Mesodermal cell (in vitro differentiated cells): ENCODE measurements at regions not wholly inside any gene's neighbourhood (a gene's known extent, or its start where the extent isn't known, plus 50 kb on each side); places are given as distances from the start of the nearest gene placed in this dataset.
"Not testable (repeated sequence)": the region's sequence is repeated elsewhere in the genome, so short reads cannot be mapped to it uniquely, and the experiment has no call there.

Experiments
- H3K27ac ChIP-seq: 2 replicates; pipeline ENCODE4 v1.7.0; 2013; ENCODE audit warnings: mild to moderate bottlenecking, low read depth, low read length, moderate library complexity; ENCODE audit not compliant: severe bottlenecking
- H3K36me3 ChIP-seq: 2 replicates; pipeline ENCODE4 v1.7.1; 2013; ENCODE audit warnings: mild to moderate bottlenecking, low read length, moderate library complexity; ENCODE audit not compliant: control insufficient read depth, insufficient read depth
- H3K4me1 ChIP-seq: one replicate; pipeline ENCODE4 v1.7.1; 2013; ENCODE audit warnings: mild to moderate bottlenecking, low read length; ENCODE audit not compliant: insufficient read depth, control insufficient read depth, poor library complexity, severe bottlenecking
- H3K4me3 ChIP-seq: 2 replicates; pipeline ENCODE4 v1.7.0; 2013; ENCODE audit warnings: low read length, control low read depth, mild to moderate bottlenecking; ENCODE audit not compliant: insufficient read depth, poor library complexity, severe bottlenecking; ENCODE audit errors: extremely low read depth
- H3K9me3 ChIP-seq: 2 replicates; pipeline ENCODE4 v1.7.1; 2013; ENCODE audit warnings: mild to moderate bottlenecking, low read length, moderate library complexity; ENCODE audit not compliant: control insufficient read depth
- WGBS, 2 experiments: methylation state at CpG; one replicate each; pipeline ENCODE4 v1.1.5; 2013; ENCODE audit warnings: missing lambda C conversion rate in 2 of 2; ENCODE audit not compliant: insufficient coverage in 2 of 2; 5-methylcytosine and 5-hydroxymethylcytosine counted together

- no peak overlapping the region for H3K27ac ChIP-seq
- no peaks in the 10 kb centered on the region for H3K4me1 ChIP-seq
- WGBS, 2 experiments: 88 to 92% methylated on average over 4 of the region's 9 CpGs
- no peaks in the 10 kb centered on the region for H3K9me3 ChIP-seq
- H3K36me3 ChIP-seq: no peaks in the 10 kb centered on the region
- no peak overlapping the region for H3K4me3 ChIP-seq
Observed at GRCh38 chr3:35908366-35909232, 269.3 kb downstream of the ARPP21 start.

GRCh38 chr3:35919160-35919559 lies 279.8 kb downstream of the ARPP21 start:
- WGBS, 2 experiments: 76 to 100% methylated on average over 2 of the region's 6 CpGs
- H3K36me3 ChIP-seq: no peaks in the 10 kb centered on the region

GRCh38 chr3:35921718-35922117 lies 282.4 kb downstream of the ARPP21 start:
- H3K36me3 ChIP-seq: no peaks in the 10 kb centered on the region
- H3K9me3 ChIP-seq: no peaks in the 10 kb centered on the region
- H3K27ac ChIP-seq: no peak overlapping the region
- H3K4me3 ChIP-seq: no peak overlapping the region
- no peaks in the 10 kb centered on the region for H3K4me1 ChIP-seq
- WGBS, 2 experiments: 86 to 100% methylated on average over 1 to 4 of the region's 4 CpGs

More at GRCh38 chr3:35919160-35919559, 279.8 kb downstream of the ARPP21 start:
- Histone ChIP-seq H3K27ac (no peak overlapping the region), H3K4me1 (no peaks in the 10 kb centered on the region), H3K9me3 (no peaks in the 10 kb centered on the region), H3K4me3 (no peak overlapping the region)

GRCh38 chr3:35924070-35924469 lies 284.7 kb downstream of the ARPP21 start:
- H3K36me3 ChIP-seq, H3K4me3 ChIP-seq, H3K4me1 ChIP-seq, H3K9me3 ChIP-seq, H3K27ac ChIP-seq: not testable (repeated sequence)

GRCh38 chr3:35927441-35927840 lies 288.1 kb downstream of the ARPP21 start:
- H3K9me3 ChIP-seq: no peaks in the 10 kb centered on the region
- H3K4me1 ChIP-seq: peaks cover 11% of the 10 kb centered on the region
- WGBS, 2 experiments: 92 to 100% methylated on average over 2 of the region's 3 CpGs
- no peaks in the 10 kb centered on the region for H3K36me3 ChIP-seq
- H3K4me3 ChIP-seq: no peak overlapping the region
- H3K27ac ChIP-seq: no peak overlapping the region

- Histone ChIP-seq H3K4me1 (peaks cover 11% of the 10 kb centered on the region), H3K27ac (no peak overlapping the region), H3K36me3 (no peaks in the 10 kb centered on the region), H3K9me3 (no peaks in the 10 kb centered on the region), H3K4me3 (no peak overlapping the region)
- no CpG with 5 or more reads among the region's 3 CpGs for WGBS, 2 experiments
Observed at GRCh38 chr3:35929158-35929557, 289.8 kb downstream of the ARPP21 start.

DNA sequence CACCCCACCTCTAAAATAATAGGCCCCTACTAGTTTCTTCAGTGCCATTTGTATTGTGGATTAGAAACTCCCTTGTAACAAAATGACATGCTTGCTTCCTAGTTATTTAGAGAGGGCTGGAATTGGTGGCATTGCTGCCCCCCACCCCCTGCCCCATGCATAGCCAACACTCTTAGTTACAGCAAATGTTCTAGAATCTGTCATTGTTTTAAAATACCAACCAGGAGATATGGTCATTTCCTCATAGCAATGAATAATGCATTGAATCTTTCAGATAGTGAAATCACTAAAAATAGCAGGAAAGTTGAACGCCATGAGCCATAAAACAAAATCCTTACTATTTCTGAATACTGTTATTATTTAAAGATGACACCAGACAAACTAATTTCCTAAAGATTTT lies 292.5 kb downstream of the ARPP21 start:
- Histone ChIP-seq H3K4me3 (no peak overlapping the region), H3K36me3 (no peaks in the 10 kb centered on the region), H3K4me1 (peaks cover 11% of the 10 kb centered on the region), H3K9me3 (no peaks in the 10 kb centered on the region), H3K27ac (no peak overlapping the region)
- WGBS, 2 experiments: no CpG with 5 or more reads among the region's 1 CpG

DNA sequence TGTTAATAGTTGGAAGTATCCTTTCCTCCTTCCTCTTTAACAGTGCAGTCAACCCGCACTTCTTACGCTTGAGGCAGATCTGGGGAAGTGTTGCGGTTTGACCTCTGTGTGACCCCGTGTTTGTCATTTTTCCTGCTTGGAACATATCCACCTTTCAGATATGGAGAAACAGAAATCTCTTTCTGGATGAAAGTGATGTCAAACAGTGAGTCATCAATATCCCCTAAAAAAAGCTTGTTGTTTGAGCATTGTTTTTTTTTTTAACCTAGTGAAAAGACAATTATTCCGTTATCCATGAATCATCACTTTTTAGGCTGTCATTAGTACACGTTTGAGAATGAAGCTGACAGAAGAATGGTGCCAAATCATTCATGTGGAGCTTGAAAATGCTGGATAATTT lies 293.7 kb downstream of the ARPP21 start:
- Histone ChIP-seq H3K4me3 (no peak overlapping the region), H3K27ac (no peak overlapping the region), H3K4me1 (peaks cover 11% of the 10 kb centered on the region), H3K36me3 (no peaks in the 10 kb centered on the region), H3K9me3 (no peaks in the 10 kb centered on the region)
- WGBS, 2 experiments: 43 to 80% methylated on average over 1 of the region's 6 CpGs

- peaks cover 7% of the 10 kb centered on the region for H3K4me1 ChIP-seq
Observed at GRCh38 chr3:35936571-35936970, 297.2 kb downstream of the ARPP21 start.

GRCh38 chr3:35944926-35945710 lies 305.8 kb downstream of the ARPP21 start:
- no peak overlapping the region for H3K27ac ChIP-seq
- no CpG with 5 or more reads among the region's 2 CpGs for WGBS, 2 experiments
- no peaks in the 10 kb centered on the region for H3K9me3 ChIP-seq
- H3K36me3 ChIP-seq: no peaks in the 10 kb centered on the region
- H3K4me3 ChIP-seq: no peak overlapping the region
- no peaks in the 10 kb centered on the region for H3K4me1 ChIP-seq

More at GRCh38 chr3:35936571-35936970, 297.2 kb downstream of the ARPP21 start:
- no peaks in the 10 kb centered on the region for H3K36me3 ChIP-seq
- no peaks in the 10 kb centered on the region for H3K9me3 ChIP-seq
- H3K27ac ChIP-seq: no peak overlapping the region
- H3K4me3 ChIP-seq: no peak overlapping the region
